ENCODE measurements at regions not wholly inside any gene's neighbourhood (a gene's known extent, or its start where the extent isn't known, plus 50 kb on each side); places are given as distances from the start of the nearest gene placed in this dataset.

DNA sequence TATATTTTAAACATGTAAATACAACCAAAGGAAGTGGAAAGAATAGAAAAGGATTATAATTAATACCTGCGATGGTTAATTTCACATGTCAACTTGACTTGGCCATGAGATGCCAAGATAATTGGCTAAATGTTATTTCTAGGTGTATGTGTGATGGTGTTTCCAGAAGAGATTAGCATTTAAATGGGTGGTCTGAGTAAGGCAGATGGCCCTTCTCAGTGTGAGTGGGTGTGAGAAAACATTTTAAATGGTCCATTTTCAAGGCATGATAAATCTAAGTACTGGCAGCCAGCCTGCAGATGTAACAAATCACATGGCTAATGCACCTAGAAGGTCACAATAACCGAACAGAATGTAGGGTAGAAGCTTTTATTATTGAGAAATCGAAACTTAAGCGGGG is 99.6 kb upstream of the CDH7 start:
- intact Hi-C loops (cut with DNase I) = no loop called here
- TF ChIP-seq EP300 (IDR thresholded peaks at IDR 0.05) (no peak), POLR2A (IDR thresholded peaks at IDR 0.05) (no peak), POLR2AphosphoS5 (IDR thresholded peaks at IDR 0.05) (no peak)
- TF ChIP-seq, protein P1, sequence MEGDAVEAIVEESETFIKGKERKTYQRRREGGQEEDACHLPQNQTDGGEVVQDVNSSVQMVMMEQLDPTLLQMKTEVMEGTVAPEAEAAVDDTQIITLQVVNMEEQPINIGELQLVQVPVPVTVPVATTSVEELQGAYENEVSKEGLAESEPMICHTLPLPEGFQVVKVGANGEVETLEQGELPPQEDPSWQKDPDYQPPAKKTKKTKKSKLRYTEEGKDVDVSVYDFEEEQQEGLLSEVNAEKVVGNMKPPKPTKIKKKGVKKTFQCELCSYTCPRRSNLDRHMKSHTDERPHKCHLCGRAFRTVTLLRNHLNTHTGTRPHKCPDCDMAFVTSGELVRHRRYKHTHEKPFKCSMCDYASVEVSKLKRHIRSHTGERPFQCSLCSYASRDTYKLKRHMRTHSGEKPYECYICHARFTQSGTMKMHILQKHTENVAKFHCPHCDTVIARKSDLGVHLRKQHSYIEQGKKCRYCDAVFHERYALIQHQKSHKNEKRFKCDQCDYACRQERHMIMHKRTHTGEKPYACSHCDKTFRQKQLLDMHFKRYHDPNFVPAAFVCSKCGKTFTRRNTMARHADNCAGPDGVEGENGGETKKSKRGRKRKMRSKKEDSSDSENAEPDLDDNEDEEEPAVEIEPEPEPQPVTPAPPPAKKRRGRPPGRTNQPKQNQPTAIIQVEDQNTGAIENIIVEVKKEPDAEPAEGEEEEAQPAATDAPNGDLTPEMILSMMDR (IDR thresholded peaks at IDR 0.05) = no peak
- WGBS, 2 donors = 66 to 81% methylated on average over 4 of the region's 4 CpGs

DNA sequence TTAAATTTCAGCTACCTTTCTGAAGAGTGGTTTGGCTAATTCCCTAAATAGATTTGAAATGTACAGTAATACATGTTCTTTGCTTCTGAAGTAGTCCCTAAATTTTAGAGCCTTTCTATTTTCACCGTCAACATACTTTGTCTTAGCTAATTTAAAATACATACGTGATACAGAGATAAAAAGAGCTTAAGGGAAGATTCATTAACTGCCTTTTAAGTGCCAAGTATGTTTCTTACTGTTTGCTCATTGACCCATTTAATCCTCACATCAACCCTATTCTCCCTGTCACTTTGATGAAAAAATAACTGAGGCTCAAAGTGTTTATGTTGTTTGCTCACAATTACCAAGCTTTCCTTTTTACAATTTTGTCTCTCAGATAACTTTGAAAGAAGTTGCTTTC is 118.6 kb upstream of the CDH7 start:
- no peaks in the 10 kb centered on the region for H3K27me3 ChIP-seq
- no peaks in the 10 kb centered on the region for H3K9me3 ChIP-seq
- no peaks in the 10 kb centered on the region for H3K36me3 ChIP-seq
- TF ChIP-seq, protein P1 (IDR thresholded peaks at IDR 0.05) = no peak
- TF ChIP-seq POLR2A (IDR thresholded peaks at IDR 0.05) (no peak), POLR2AphosphoS5 (IDR thresholded peaks at IDR 0.05) (no peak), EP300 (IDR thresholded peaks at IDR 0.05) (no peak)
- H3K4me1 ChIP-seq = no peaks in the 10 kb centered on the region
- H3K4me3 ChIP-seq = no peak overlapping the region
- DNase-seq = no peak
- intact Hi-C loops (cut with DNase I) = no loop called here
- H3K27ac ChIP-seq = no peak overlapping the region
- 79 to 81% methylated on average over 2 of the region's 2 CpGs for WGBS, 2 donors

More for the DNA sequence above, 99.6 kb upstream of the CDH7 start:
- H3K4me1 ChIP-seq = no peaks in the 10 kb centered on the region
- H3K4me3 ChIP-seq = no peak overlapping the region
- H3K36me3 ChIP-seq = no peaks in the 10 kb centered on the region
- no peaks in the 10 kb centered on the region for H3K27me3 ChIP-seq
- no peak overlapping the region for H3K27ac ChIP-seq
- no peak for DNase-seq
- peaks cover 0 to 8% (median 4%) of the 10 kb centered on the region in 4 donors for H3K9me3 ChIP-seq

DNA sequence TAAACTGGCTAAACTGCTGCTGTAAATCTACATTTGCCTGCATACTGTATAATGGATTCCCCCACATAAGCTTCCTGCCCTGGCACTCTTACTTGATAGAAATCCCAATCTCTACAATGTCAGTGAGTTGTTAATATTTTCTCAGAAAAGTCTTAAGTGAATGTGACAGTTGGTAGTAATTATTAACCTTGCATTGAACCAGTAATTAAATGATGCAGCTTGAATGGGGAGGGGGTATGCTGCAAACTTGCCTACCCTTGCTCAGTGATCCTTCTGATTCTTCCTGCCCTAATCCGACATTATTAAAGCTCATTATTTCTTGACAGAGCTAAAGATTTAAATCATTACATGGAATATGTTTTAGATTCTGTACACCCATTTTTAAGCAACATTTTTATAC is 119.0 kb upstream of the CDH7 start:
- Histone ChIP-seq H3K36me3 (no peaks in the 10 kb centered on the region), H3K4me1 (no peaks in the 10 kb centered on the region), H3K4me3 (no peak overlapping the region), H3K27ac (no peak overlapping the region), H3K9me3 (no peaks in the 10 kb centered on the region), H3K27me3 (no peaks in the 10 kb centered on the region)
- intact Hi-C loops (cut with DNase I) = no loop called here
- no peak for DNase-seq
- WGBS, 2 donors = 78 to 86% methylated on average over 1 of the region's 1 CpG
- no peak for TF ChIP-seq EP300 (IDR thresholded peaks at IDR 0.05)
- TF ChIP-seq, protein P1 (IDR thresholded peaks at IDR 0.05) = no peak
- no peak for TF ChIP-seq POLR2AphosphoS5 (IDR thresholded peaks at IDR 0.05)
- no peak for TF ChIP-seq POLR2A (IDR thresholded peaks at IDR 0.05)

DNA sequence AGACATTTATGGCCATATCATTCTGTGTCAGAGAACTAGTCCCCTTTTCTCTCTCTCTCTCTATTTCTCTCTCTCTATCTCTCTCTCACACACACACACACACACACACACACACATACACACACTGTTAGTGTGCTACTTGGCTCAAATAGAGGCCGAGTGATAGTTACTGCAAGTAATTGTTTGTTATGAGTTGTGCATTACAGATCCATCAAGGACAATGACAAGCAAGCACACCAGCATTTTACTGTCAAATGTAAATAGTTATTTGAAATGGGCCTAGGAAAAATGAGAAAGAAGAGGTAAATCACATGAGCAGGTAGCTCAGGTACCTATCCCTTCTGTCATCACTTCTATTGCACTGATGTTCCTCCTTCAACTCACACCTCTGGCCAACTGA is 122.4 kb upstream of the CDH7 start:
- no peaks in the 10 kb centered on the region for H3K27me3 ChIP-seq
- H3K9me3 ChIP-seq = no peaks in the 10 kb centered on the region
- TF ChIP-seq POLR2AphosphoS5 (IDR thresholded peaks at IDR 0.05) = no peak
- intact Hi-C loops (cut with DNase I) = no loop called here
- no peaks in the 10 kb centered on the region for H3K4me1 ChIP-seq
- H3K36me3 ChIP-seq = no peaks in the 10 kb centered on the region
- WGBS, 2 donors = 87 to 92% methylated on average over 1 of the region's 1 CpG
- no peak overlapping the region for H3K27ac ChIP-seq
- no peak for DNase-seq
- no peak overlapping the region for H3K4me3 ChIP-seq

DNA sequence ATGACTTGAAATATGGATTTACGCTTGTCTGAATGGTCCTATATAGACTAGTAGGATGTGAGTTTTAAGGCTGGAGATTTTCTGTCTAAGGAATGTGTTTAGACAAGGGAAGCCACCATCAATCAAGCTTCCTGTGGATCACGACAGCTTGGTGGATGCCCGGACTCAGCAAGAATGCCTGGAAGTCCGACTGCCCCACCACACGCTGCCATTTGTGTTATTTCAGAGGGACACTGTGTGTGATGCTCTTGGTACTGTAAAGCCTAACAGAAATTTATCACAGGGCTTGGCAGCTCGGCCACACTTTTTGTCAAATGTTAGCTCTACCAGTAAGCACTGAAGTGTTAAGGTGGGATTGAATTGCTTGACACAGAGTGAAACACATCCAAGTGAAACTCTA is 127.1 kb upstream of the CDH7 start:
- Histone ChIP-seq H3K4me1 (no peaks in the 10 kb centered on the region), H3K27me3 (no peaks in the 10 kb centered on the region), H3K4me3 (no peak overlapping the region), H3K36me3 (no peaks in the 10 kb centered on the region), H3K27ac (no peak overlapping the region), H3K9me3 (no peaks in the 10 kb centered on the region)
- 59 to 61% methylated on average over 6 of the region's 6 CpGs for WGBS, 2 donors
- TF ChIP-seq POLR2AphosphoS5 (IDR thresholded peaks at IDR 0.05) = no peak
- no peak for TF ChIP-seq POLR2A (IDR thresholded peaks at IDR 0.05)
- TF ChIP-seq, protein P1 (IDR thresholded peaks at IDR 0.05) = no peak
- no peak for TF ChIP-seq EP300 (IDR thresholded peaks at IDR 0.05)
- intact Hi-C loops (cut with DNase I) = no loop called here
- no peak for DNase-seq
